Right atrium auricular region (tissue), 2 donors: ENCODE measurements at regions not wholly inside any gene's neighbourhood (a gene's known extent, or its start where the extent isn't known, plus 50 kb on each side); places are given as distances from the start of the nearest gene placed in this dataset.
"Not testable (repeated sequence)": the region's sequence is repeated elsewhere in the genome, so short reads cannot be mapped to it uniquely, and the experiment has no call there.

Experiments
- DNase-seq: peaks from one replicate; pipeline ENCODE4 v3.0.0-alpha.2; 2019; ENCODE audit warnings: low spot score
- H3K27ac ChIP-seq, 2 donors: fragments of 200-600 bp; sonication (generic); 1 replicate in 1 of 2; 2 replicates in 1 of 2; pipeline ENCODE4 v1.5.1; 2016 to 2019
- H3K27me3 ChIP-seq, 2 donors: fragments of 200-600 bp; sonication (generic); one replicate each; pipeline versions ENCODE4 v1.5.1 to v1.6.0; 2017 to 2019
- H3K36me3 ChIP-seq: fragments of 200-600 bp; sonication (generic); one replicate; pipeline ENCODE4 v1.5.1; 2016
- H3K4me1 ChIP-seq, 2 donors: fragments of 200-600 bp; sonication (generic); one replicate each; pipeline versions ENCODE4 v1.5.1 to v1.6.0; 2017 to 2019
- H3K4me3 ChIP-seq, 2 donors: fragments of 200-600 bp; sonication (generic); 1 replicate in 1 of 2; 2 replicates in 1 of 2; pipeline ENCODE4 v1.5.1; 2017 to 2019; ENCODE audit warnings: mild to moderate bottlenecking in 1 of 2, moderate library complexity in 1 of 2
- H3K9me3 ChIP-seq, 2 donors: fragments of 200-600 bp; sonication (generic); one replicate each; pipeline ENCODE4 v1.5.1; 2019
- TF ChIP-seq, protein P1 (sequence below), 2 donors: fragments of 200-600 bp; sonication (generic); IDR thresholded peaks; one replicate each; pipeline ENCODE4 v1.5.1; 2019; ENCODE audit warnings: antibody characterized with exemption in 2 of 2

- DNase-seq = no peak
- TF ChIP-seq, protein P1, sequence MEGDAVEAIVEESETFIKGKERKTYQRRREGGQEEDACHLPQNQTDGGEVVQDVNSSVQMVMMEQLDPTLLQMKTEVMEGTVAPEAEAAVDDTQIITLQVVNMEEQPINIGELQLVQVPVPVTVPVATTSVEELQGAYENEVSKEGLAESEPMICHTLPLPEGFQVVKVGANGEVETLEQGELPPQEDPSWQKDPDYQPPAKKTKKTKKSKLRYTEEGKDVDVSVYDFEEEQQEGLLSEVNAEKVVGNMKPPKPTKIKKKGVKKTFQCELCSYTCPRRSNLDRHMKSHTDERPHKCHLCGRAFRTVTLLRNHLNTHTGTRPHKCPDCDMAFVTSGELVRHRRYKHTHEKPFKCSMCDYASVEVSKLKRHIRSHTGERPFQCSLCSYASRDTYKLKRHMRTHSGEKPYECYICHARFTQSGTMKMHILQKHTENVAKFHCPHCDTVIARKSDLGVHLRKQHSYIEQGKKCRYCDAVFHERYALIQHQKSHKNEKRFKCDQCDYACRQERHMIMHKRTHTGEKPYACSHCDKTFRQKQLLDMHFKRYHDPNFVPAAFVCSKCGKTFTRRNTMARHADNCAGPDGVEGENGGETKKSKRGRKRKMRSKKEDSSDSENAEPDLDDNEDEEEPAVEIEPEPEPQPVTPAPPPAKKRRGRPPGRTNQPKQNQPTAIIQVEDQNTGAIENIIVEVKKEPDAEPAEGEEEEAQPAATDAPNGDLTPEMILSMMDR (IDR thresholded peaks at IDR 0.05) = no peak
- Histone ChIP-seq H3K9me3 (no peaks in the 10 kb centered on the region), H3K36me3 (no peaks in the 10 kb centered on the region), H3K27ac (no peak overlapping the region), H3K4me3 (no peak overlapping the region), H3K27me3 (no peaks in the 10 kb centered on the region), H3K4me1 (no peaks in the 10 kb centered on the region)
These were observed 58.0 kb upstream of the MBNL1 start for GRCh38 chr3:152210697-152211096.

DNA sequence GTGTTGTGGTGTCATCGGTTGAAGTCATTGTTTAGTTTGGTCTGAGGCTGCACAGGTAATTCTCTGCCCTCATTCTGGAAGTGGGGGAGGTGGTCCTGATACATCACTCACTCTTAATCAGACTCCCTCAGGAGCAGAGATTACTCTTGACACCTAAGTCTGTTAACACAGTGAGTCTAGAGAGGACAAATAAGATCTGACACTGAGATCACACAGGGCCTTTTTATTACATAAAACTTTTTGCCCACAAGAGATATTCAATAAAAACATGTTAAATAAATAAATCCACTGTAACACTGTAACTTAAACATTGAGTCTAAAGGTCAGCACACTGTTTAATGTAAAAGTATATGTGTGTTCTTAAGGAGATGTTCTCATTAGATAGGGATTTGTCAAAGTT is 57.1 kb upstream of the MBNL1 start:
- no peaks in the 10 kb centered on the region for H3K4me1 ChIP-seq
- H3K9me3 ChIP-seq = no peaks in the 10 kb centered on the region
- H3K36me3 ChIP-seq = no peaks in the 10 kb centered on the region
- DNase-seq = no peak
- no peak overlapping the region for H3K4me3 ChIP-seq
- no peaks in the 10 kb centered on the region for H3K27me3 ChIP-seq
- TF ChIP-seq, protein P1 (IDR thresholded peaks at IDR 0.05) = no peak
- no peak overlapping the region for H3K27ac ChIP-seq

DNA sequence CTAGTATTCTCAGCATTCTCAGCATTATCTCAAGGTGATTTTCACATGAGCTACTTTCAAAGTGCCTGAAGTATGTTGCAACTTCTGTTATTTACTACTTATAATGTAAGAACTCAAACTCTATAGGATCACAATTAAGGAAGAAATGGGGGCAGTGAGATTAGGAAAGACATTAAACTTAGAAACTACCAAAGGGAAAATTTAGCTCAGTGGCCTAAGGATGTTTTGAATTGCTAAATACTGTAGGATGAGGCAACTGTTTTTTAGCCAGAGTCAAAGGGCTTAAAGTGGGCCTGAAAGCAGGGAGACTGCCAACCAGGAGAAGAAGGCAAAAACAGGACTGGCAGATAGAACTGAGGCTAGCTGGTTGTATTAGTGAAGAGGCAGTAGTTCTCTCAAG is 55.5 kb upstream of the MBNL1 start:
- Histone ChIP-seq H3K4me1 (no peaks in the 10 kb centered on the region), H3K27ac (no peak overlapping the region)
- TF ChIP-seq, protein P1 (IDR thresholded peaks at IDR 0.05) = no peak

GRCh38 chr3:152213938-152214337 is 54.8 kb upstream of the MBNL1 start:
- Histone ChIP-seq H3K27me3 (no peaks in the 10 kb centered on the region), H3K27ac (no peak overlapping the region), H3K9me3 (no peaks in the 10 kb centered on the region), H3K4me3 (no peak overlapping the region), H3K36me3 (no peaks in the 10 kb centered on the region), H3K4me1 (no peaks in the 10 kb centered on the region)
- DNase-seq = no peak
- TF ChIP-seq, protein P1 (IDR thresholded peaks at IDR 0.05) = no peak

More for the DNA sequence above, 55.5 kb upstream of the MBNL1 start:
- no peaks in the 10 kb centered on the region for H3K27me3 ChIP-seq
- H3K36me3 ChIP-seq = no peaks in the 10 kb centered on the region
- no peak overlapping the region for H3K4me3 ChIP-seq
- DNase-seq = no peak
- H3K9me3 ChIP-seq = no peaks in the 10 kb centered on the region

DNA sequence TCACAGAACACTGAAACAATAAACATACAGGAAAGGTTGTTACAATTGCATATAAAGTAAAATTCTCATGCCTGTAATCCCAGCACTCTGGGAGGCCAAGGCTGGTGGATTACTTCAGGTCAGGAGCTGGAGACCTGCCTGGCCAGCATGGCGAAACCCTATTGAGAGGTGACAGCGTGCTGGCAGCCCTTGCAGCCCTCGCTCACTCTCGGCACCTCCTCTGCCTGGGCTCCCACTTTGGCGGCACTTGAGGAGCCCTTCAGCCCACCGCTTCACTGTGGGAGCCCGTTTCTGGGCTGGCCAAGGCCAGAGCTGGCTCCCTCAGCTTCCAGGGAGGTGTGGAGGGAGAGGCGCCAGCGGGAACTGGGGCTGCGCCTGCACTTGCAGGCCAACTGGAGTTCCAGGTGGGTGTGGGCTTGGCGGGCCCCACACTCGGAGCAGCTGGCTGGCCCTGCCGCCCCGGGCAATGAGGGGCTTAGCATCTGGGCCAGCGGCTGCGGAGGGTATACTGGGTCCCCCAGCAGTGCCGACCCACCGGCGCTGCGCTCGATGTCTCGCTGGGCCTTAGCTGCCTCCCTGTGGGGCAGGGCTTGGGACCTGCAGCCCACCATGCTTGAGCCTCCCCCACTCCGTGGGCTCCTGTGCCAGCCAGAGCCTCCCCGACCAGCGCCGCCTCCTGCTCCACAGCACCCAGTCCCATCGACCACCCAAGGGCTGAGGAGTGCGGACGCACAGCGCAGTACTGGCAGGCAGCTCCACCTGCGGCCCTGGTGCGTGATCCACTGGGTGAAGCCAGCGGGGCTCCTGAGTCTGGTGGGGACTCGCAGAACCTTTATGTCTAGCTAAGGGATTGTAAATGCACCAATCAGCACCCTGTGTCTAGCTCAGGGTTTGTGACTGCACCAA is 51.5 kb upstream of the MBNL1 start:
- not testable (repeated sequence) for H3K27me3 ChIP-seq, DNase-seq, H3K4me1 ChIP-seq, H3K9me3 ChIP-seq, H3K27ac ChIP-seq, H3K36me3 ChIP-seq, H3K4me3 ChIP-seq

- DNase-seq = no peak
- Histone ChIP-seq H3K4me1 (peaks cover 0 to 10% of the 10 kb centered on the region in 2 donors), H3K36me3 (no peaks in the 10 kb centered on the region), H3K27me3 (no peaks in the 10 kb centered on the region), H3K9me3 (no peaks in the 10 kb centered on the region), H3K4me3 (no peak overlapping the region), H3K27ac (no peak overlapping the region)
- TF ChIP-seq, protein P1 (IDR thresholded peaks at IDR 0.05) = no peak
These were observed 50.1 kb upstream of the MBNL1 start for GRCh38 chr3:152218602-152219001.
